Gastrocnemius medialis (tissue), 4 donors: ENCODE measurements at regions not wholly inside any gene's neighbourhood (a gene's known extent, or its start where the extent isn't known, plus 50 kb on each side); places are given as distances from the start of the nearest gene placed in this dataset.

Source experiments
- POLR2A ChIP-seq, 2 donors: fragments of 450-650 bp; IDR thresholded peaks; one replicate each; pipeline ENCODE4 v1.6.1; 2017; ENCODE audit warnings: antibody characterized with exemption in 2 of 2, mild to moderate bottlenecking in 2 of 2, moderate library complexity in 2 of 2
- TF ChIP-seq, protein P1 (sequence below), 5 experiments: fragments of 450-650 bp in 3 of 5; fragments of 200-600 bp in 2 of 5; sonication (generic) in 2 of 5; IDR thresholded peaks in 4 of 5; conservative IDR thresholded peaks in 1 of 5; 1 replicate in 4 of 5; 2 replicates in 1 of 5; pipeline ENCODE4 v1.5.1; 2016 to 2019; ENCODE audit warnings: antibody characterized with exemption in 5 of 5, mild to moderate bottlenecking in 3 of 5, moderate library complexity in 3 of 5

DNA sequence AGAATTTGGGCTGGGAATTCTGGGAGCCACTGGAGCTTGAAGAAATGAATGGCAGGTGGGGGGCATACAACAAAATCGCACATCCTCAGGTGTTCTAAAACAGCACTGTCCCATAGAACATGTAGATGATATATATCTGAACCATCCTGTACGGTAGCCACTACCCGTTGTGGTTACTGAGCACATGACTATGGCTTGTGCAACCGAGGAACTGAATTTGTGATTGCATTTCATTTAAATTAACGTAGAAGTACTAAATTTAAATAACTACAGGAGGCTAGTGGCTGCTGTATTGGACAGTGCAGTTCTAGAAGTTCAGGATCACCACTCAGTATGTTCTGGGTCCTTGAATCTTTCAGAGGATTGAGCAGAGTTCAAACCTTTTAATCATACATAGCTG is 172.4 kb downstream of the PHETA1 start:
- TF ChIP-seq, protein P1, sequence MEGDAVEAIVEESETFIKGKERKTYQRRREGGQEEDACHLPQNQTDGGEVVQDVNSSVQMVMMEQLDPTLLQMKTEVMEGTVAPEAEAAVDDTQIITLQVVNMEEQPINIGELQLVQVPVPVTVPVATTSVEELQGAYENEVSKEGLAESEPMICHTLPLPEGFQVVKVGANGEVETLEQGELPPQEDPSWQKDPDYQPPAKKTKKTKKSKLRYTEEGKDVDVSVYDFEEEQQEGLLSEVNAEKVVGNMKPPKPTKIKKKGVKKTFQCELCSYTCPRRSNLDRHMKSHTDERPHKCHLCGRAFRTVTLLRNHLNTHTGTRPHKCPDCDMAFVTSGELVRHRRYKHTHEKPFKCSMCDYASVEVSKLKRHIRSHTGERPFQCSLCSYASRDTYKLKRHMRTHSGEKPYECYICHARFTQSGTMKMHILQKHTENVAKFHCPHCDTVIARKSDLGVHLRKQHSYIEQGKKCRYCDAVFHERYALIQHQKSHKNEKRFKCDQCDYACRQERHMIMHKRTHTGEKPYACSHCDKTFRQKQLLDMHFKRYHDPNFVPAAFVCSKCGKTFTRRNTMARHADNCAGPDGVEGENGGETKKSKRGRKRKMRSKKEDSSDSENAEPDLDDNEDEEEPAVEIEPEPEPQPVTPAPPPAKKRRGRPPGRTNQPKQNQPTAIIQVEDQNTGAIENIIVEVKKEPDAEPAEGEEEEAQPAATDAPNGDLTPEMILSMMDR (IDR thresholded peaks at IDR 0.05 in 4 of 5, conservative IDR thresholded peaks at IDR 0.05 in 1 of 5) = no peak
- TF ChIP-seq POLR2A (IDR thresholded peaks at IDR 0.05) = no peak
